ENCODE measurements at regions not wholly inside any gene's neighbourhood (a gene's known extent, or its start where the extent isn't known, plus 50 kb on each side); places are given as distances from the start of the nearest gene placed in this dataset.

DNA sequence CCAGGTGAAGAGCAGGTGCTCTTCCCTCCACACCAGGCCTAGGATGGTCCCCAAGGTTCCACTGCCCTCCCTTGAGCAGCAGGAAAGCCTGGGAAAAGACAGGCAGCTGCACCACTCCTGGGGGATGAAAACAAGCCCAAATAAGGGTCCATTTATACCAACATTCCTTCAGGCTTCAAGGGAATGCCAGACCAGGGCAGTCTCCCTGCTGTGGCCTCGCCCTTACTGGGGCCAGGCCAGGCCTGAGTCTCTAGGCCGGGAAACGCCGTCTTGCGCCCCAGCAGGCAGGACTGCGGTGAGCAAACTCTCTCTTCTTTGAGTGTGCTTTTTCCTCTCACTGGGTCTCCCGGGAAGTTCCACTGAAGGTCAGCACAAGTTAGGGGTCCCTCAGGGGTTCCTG is 443.5 kb downstream of the SOX6 start:
- TF ChIP-seq, protein P1, sequence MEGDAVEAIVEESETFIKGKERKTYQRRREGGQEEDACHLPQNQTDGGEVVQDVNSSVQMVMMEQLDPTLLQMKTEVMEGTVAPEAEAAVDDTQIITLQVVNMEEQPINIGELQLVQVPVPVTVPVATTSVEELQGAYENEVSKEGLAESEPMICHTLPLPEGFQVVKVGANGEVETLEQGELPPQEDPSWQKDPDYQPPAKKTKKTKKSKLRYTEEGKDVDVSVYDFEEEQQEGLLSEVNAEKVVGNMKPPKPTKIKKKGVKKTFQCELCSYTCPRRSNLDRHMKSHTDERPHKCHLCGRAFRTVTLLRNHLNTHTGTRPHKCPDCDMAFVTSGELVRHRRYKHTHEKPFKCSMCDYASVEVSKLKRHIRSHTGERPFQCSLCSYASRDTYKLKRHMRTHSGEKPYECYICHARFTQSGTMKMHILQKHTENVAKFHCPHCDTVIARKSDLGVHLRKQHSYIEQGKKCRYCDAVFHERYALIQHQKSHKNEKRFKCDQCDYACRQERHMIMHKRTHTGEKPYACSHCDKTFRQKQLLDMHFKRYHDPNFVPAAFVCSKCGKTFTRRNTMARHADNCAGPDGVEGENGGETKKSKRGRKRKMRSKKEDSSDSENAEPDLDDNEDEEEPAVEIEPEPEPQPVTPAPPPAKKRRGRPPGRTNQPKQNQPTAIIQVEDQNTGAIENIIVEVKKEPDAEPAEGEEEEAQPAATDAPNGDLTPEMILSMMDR (conservative IDR thresholded peaks at IDR 0.05; ENCODE audit: low read length) = no peak
- TF ChIP-seq EZH2phosphoT487 (IDR thresholded peaks at IDR 0.05; ENCODE audit: borderline replicate concordance) = no peak
